ENCODE measurements at regions not wholly inside any gene's neighbourhood (a gene's known extent, or its start where the extent isn't known, plus 50 kb on each side); places are given as distances from the start of the nearest gene placed in this dataset.

- H3K4me1 ChIP-seq (ENCODE audit: insufficient read depth, low read length): no peaks in the 10 kb centered on the region
- no peak overlapping the region for H3K27ac ChIP-seq (ENCODE audit: insufficient read length, low read depth, low read length)
- Mint-ChIP-seq H3K36me3 (ENCODE audit: insufficient read depth in 1 of 3, low read depth in 3 of 3) (no peaks in the 10 kb centered on the region), H3K27me3 (ENCODE audit: low read depth) (peaks cover 5% of the 10 kb centered on the region; the same call in 1 of the 2 replicates), H3K27ac (no peak overlapping the region; a peak in 1 of 7 replicates), H3K4me3 (no peak overlapping the region), H3K9me3 (no peaks in the 10 kb centered on the region; a peak in 2 of 5 replicates), H3K4me1 (peaks cover 4% of the 10 kb centered on the region in 2 experiments; a peak in 2 of 4 replicates)
- H2BK15ac ChIP-seq (ENCODE audit: low read depth, low read length): no peak overlapping the region
- no peak for DNase-seq
- WGBS (ENCODE audit: extremely low coverage, insufficient read length, low lambda C conversion rate): no CpG with 5 or more reads among the region's 2 CpGs
- H2BK12ac ChIP-seq (ENCODE audit: insufficient read length, low read depth, low read length): no peak overlapping the region
- no peak overlapping the region for H3K14ac ChIP-seq (ENCODE audit: insufficient read depth, low read length)
- no peak overlapping the region for H3K4me2 ChIP-seq (ENCODE audit: insufficient read depth, insufficient read length, low read length)
- H3K9me3 ChIP-seq (ENCODE audit: control insufficient read depth, low read depth, low read length): no peaks in the 10 kb centered on the region
- no peak for TF ChIP-seq CTCF (conservative IDR thresholded peaks at IDR 0.05)
- no peaks in the 10 kb centered on the region for H3K27me3 ChIP-seq (ENCODE audit: insufficient read depth, low read length)
- H3K9ac ChIP-seq (ENCODE audit: extremely low read depth, insufficient read length, low read length): no peak overlapping the region
- no peaks in the 10 kb centered on the region for H3K79me1 ChIP-seq (ENCODE audit: insufficient read depth, low read depth, low read length, poor library complexity, severe bottlenecking)
- no peak overlapping the region for H2AFZ ChIP-seq (ENCODE audit: low read length)
- H2AK5ac ChIP-seq (ENCODE audit: insufficient read length, low read length): no peak overlapping the region
- no peak overlapping the region for H3K56ac ChIP-seq (ENCODE audit: insufficient read length, low read depth, low read length)
- H4K20me1 ChIP-seq (ENCODE audit: control insufficient read depth, insufficient read depth, insufficient read length): no peaks in the 10 kb centered on the region
- no peak overlapping the region for H3T11ph ChIP-seq (ENCODE audit: low read length)
- H2BK20ac ChIP-seq (ENCODE audit: low read depth, low read length, poor library complexity, severe bottlenecking): no peak overlapping the region
- H4K91ac ChIP-seq (ENCODE audit: insufficient read length, low read depth, low read length): no peak overlapping the region
- H3K23ac ChIP-seq (ENCODE audit: insufficient read length, low read depth, low read length): no peak overlapping the region
- H4K8ac ChIP-seq (replicated peaks; ENCODE audit: insufficient read length, low read depth, low read length): no peak overlapping the region
- H4K5ac ChIP-seq (ENCODE audit: insufficient read length, low read depth, low read length): no peak overlapping the region
- H3K23me2 ChIP-seq (ENCODE audit: insufficient read length, low read depth, low read length, poor library complexity, severe bottlenecking): no peaks in the 10 kb centered on the region
- H3K18ac ChIP-seq (ENCODE audit: insufficient read length, low read depth, low read length): no peak overlapping the region
- H2BK120ac ChIP-seq (ENCODE audit: low read depth, low read length, poor library complexity, severe bottlenecking): no peak overlapping the region
- no peak overlapping the region for H2BK5ac ChIP-seq (ENCODE audit: insufficient read length, low read length)
- H3K79me2 ChIP-seq (ENCODE audit: insufficient read depth, low read length): no peaks in the 10 kb centered on the region
- no peak overlapping the region for H3K4ac ChIP-seq (ENCODE audit: low read depth, low read length)
These were observed 122.6 kb upstream of the SERPINE2 start for GRCh38 chr2:224161712-224162111.

Data from H9 (cell line).